ENCODE measurements at regions not wholly inside any gene's neighbourhood (a gene's known extent, or its start where the extent isn't known, plus 50 kb on each side); places are given as distances from the start of the nearest gene placed in this dataset.

GRCh38 chr5:107743373-107744000, 72.8 kb upstream of the EFNA5 start:
- TF ChIP-seq, protein P1, sequence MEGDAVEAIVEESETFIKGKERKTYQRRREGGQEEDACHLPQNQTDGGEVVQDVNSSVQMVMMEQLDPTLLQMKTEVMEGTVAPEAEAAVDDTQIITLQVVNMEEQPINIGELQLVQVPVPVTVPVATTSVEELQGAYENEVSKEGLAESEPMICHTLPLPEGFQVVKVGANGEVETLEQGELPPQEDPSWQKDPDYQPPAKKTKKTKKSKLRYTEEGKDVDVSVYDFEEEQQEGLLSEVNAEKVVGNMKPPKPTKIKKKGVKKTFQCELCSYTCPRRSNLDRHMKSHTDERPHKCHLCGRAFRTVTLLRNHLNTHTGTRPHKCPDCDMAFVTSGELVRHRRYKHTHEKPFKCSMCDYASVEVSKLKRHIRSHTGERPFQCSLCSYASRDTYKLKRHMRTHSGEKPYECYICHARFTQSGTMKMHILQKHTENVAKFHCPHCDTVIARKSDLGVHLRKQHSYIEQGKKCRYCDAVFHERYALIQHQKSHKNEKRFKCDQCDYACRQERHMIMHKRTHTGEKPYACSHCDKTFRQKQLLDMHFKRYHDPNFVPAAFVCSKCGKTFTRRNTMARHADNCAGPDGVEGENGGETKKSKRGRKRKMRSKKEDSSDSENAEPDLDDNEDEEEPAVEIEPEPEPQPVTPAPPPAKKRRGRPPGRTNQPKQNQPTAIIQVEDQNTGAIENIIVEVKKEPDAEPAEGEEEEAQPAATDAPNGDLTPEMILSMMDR (IDR thresholded peaks at IDR 0.05), result no peak
- TF ChIP-seq, protein P2, sequence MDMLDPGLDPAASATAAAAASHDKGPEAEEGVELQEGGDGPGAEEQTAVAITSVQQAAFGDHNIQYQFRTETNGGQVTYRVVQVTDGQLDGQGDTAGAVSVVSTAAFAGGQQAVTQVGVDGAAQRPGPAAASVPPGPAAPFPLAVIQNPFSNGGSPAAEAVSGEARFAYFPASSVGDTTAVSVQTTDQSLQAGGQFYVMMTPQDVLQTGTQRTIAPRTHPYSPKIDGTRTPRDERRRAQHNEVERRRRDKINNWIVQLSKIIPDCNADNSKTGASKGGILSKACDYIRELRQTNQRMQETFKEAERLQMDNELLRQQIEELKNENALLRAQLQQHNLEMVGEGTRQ (CRISPR knock-in tag; IDR thresholded peaks at IDR 0.05), result no peak
- no peak for TF ChIP-seq PRDM15 (CRISPR knock-in tag; IDR thresholded peaks at IDR 0.05)
- no peak for TF ChIP-seq MAX (CRISPR knock-in tag; IDR thresholded peaks at IDR 0.05)
- TF ChIP-seq CREB1 (CRISPR knock-in tag; IDR thresholded peaks at IDR 0.05), result no peak
- no peak for TF ChIP-seq ATF6 (CRISPR knock-in tag; IDR thresholded peaks at IDR 0.05)
- no peak for TF ChIP-seq SP1 (CRISPR knock-in tag; conservative IDR thresholded peaks at IDR 0.05)
- TF ChIP-seq ZNF121 (CRISPR knock-in tag; IDR thresholded peaks at IDR 0.05), result no peak
- no peak for TF ChIP-seq ZNF423 (CRISPR knock-in tag; IDR thresholded peaks at IDR 0.05)
- TF ChIP-seq, protein P3, sequence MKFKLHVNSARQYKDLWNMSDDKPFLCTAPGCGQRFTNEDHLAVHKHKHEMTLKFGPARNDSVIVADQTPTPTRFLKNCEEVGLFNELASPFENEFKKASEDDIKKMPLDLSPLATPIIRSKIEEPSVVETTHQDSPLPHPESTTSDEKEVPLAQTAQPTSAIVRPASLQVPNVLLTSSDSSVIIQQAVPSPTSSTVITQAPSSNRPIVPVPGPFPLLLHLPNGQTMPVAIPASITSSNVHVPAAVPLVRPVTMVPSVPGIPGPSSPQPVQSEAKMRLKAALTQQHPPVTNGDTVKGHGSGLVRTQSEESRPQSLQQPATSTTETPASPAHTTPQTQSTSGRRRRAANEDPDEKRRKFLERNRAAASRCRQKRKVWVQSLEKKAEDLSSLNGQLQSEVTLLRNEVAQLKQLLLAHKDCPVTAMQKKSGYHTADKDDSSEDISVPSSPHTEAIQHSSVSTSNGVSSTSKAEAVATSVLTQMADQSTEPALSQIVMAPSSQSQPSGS (CRISPR knock-in tag; IDR thresholded peaks at IDR 0.05; ENCODE audit: borderline replicate concordance, low read depth), result no peak

Measured in WTC11 (cell line).